GM12875 (cell line): ENCODE measurements at regions not wholly inside any gene's neighbourhood (a gene's known extent, or its start where the extent isn't known, plus 50 kb on each side); places are given as distances from the start of the nearest gene placed in this dataset.

ENCODE experiments used
- H3K4me3 ChIP-seq: one replicate; pipeline ENCODE4 v1.5.1; 2011; ENCODE audit warnings: low read depth, low read length, control low read depth
- TF ChIP-seq, protein P1 (sequence below): IDR thresholded peaks from 2 replicates; pipeline ENCODE4 v1.5.1; 2011; ENCODE audit warnings: low read depth, mild to moderate bottlenecking, control low read depth, inconsistent platforms, low read length, moderate library complexity, borderline replicate concordance; ENCODE audit not compliant: insufficient read depth

DNA sequence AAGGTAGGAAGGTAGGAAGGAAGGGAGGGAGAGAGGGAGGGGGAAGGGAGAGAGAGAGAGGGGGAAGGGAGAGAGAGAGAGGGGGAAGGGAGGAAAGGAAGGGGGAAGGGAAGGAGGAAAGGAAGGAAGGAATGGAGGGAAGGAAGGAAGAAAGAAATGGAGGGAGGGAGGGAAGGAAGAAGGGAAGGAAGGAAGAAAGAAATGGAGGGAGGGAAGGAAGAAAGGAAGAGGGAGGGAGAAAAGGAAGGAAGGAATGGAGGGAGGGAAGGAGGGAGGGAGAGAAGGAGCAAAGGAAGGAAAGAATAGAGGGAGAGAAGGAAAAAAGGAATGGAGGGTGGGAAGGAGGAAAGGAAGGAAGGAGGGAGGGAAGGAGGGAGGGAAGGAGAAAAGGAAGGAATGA lies 176.4 kb upstream of the PTER start:
- TF ChIP-seq, protein P1, sequence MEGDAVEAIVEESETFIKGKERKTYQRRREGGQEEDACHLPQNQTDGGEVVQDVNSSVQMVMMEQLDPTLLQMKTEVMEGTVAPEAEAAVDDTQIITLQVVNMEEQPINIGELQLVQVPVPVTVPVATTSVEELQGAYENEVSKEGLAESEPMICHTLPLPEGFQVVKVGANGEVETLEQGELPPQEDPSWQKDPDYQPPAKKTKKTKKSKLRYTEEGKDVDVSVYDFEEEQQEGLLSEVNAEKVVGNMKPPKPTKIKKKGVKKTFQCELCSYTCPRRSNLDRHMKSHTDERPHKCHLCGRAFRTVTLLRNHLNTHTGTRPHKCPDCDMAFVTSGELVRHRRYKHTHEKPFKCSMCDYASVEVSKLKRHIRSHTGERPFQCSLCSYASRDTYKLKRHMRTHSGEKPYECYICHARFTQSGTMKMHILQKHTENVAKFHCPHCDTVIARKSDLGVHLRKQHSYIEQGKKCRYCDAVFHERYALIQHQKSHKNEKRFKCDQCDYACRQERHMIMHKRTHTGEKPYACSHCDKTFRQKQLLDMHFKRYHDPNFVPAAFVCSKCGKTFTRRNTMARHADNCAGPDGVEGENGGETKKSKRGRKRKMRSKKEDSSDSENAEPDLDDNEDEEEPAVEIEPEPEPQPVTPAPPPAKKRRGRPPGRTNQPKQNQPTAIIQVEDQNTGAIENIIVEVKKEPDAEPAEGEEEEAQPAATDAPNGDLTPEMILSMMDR = no peak
- no peak overlapping the region for H3K4me3 ChIP-seq

DNA sequence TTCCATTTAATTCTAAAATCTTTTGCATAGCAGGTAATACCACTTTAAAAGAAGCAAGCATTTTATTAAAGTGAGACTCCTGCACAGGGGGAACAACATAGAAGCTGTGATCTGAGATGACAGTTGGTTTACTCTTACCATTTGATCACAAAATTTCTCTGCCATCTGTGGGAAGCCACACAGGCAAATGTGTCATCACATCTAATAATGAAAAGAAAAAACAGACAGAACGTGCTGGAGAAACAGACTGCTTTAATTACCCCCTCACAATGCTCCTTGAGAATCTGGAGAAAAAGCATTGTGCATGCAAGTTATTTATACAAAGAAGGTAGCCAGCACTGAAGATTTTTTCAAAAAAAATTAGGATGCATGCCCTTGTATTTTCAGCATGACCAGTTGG lies 165.2 kb upstream of the PTER start:
- no peak overlapping the region for H3K4me3 ChIP-seq
- TF ChIP-seq, protein P1 = no peak

GRCh38 chr10:16274911-16275310 lies 161.9 kb upstream of the PTER start:
- TF ChIP-seq, protein P1 = no peak

DNA sequence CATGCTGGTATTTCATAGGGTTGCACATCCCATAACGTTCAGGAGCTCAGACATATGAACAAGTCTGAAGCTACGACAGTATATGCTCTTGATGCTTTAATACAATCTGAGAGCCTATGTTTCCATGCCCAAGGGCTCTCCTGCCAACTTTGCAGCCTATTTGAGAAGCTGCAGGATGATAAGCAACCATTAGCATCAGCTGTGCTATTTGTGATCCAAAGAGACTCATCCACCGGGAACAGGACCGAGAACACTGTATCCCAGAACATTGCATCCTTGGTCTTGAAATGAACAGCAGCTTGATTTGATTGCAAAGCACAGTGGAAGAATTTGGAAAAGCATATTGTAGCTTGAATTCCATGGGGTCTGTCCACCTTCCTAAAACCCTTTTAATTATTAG lies 156.2 kb upstream of the PTER start:
- TF ChIP-seq, protein P1 = no peak
- H3K4me3 ChIP-seq = no peak overlapping the region

More at GRCh38 chr10:16274911-16275310, 161.9 kb upstream of the PTER start:
- no peak overlapping the region for H3K4me3 ChIP-seq

DNA sequence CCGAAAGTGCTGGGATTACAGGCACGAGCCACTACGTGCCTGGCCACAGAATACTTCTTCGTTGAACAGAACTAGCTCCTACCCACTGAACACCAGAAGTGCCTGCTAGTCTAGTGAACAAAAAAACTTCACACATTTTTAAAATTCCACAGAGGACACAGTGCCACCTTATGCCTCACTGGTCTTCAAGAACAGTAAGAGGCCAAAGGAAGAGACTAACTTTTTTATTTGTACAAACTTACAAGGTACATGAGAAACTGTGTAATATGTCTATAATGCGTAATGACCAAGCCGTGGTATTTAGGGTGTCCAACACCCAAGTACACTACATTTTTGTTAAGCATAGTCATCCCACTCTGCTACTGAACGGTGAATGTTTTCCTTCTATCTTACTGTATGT lies 144.4 kb upstream of the PTER start:
- TF ChIP-seq, protein P1 = no peak
- no peak overlapping the region for H3K4me3 ChIP-seq

DNA sequence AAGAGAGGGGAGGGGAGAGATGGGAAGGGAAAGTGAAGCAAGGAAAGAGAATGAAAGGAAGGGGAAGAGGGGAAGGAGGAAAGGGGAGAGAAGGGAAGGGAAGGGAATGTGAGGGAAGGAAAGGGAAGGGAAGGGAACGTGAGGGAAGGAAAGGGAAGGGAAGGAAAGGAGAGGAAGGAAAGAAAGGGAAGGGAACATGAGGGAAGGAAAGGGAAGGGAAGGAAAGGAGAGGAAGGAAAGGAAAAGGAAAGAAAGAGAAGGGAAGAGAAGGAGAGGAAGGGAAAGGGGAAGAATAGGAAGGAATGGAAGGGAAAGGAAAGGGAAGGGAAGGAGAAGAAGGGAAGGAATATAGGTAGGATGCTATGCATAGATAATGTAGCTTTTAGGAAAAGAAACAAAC lies 139.7 kb upstream of the PTER start:
- TF ChIP-seq, protein P1 = no peak
- no peak overlapping the region for H3K4me3 ChIP-seq

GRCh38 chr10:16297642-16298041 lies 139.2 kb upstream of the PTER start:
- no peak overlapping the region for H3K4me3 ChIP-seq
- TF ChIP-seq, protein P1 = no peak
